HG03025 (cell line): ENCODE measurements at regions not wholly inside any gene's neighbourhood (a gene's known extent, or its start where the extent isn't known, plus 50 kb on each side); places are given as distances from the start of the nearest gene placed in this dataset.
A peak's percentile ranks its signal among the peaks of the same experiment; 100 is the strongest.
"Not testable (repeated sequence)": the region's sequence is repeated elsewhere in the genome, so short reads cannot be mapped to it uniquely, and the experiment has no call there.

ENCODE experiments used
- ATAC-seq: cut with Tn5 transposase; IDR thresholded peaks from one replicate; pipeline ENCODE4 v1.9.1; 2021; ENCODE audit warnings: mild to moderate bottlenecking, moderate library complexity; ENCODE audit not compliant: unreplicated experiment, low FRiP score

DNA sequence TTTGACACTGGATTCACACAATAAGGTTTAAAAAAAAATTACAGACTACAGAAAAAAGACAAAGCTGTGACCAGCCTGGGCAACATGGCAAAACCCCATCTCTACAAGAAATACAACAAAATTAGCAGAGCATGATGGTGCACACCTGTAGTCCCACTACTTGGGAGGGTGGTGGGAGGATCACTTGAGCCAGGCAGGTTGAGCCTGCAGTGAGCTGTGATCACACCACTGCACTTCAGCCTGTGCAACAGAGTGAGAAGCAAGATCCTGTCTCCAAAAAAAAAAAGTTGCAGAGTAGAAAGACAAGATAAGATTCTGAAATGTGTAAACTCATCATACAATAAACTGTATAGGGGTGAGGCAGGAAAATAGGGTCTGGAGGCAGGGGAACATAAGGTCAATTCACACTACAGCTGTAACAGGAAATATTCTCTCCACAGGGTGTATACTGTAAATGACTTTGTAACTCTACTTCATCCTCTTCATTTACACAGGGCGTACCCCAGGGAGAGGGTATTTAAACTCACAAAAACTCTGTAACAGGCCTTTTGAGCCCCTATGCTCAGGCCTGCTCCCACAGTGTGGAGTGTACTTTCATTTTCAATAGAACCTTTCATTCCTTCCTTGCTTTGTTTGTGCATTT, 112.6 kb upstream of the MAPK10 start:
- ATAC-seq: no peak

DNA sequence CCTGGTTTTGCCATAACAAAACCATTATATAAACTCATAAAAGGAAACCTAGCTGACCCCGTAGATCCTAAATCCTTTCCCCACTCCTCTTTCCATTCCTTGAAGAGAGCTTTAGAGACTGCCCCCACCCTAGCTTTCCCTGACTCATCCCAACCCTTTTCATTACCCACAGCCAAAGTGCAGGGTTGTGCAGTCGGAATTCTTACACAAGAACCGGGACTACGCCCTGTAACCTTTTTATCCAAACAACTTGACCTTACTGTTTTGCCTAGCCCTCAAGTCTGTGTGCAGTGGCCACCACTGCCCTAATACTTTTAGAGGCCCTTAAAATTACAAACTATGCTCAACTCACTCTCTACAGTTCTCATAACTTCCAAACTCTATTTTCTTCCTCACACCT, 116.0 kb upstream of the PTPN13 start:
- ATAC-seq: not testable (repeated sequence)

DNA sequence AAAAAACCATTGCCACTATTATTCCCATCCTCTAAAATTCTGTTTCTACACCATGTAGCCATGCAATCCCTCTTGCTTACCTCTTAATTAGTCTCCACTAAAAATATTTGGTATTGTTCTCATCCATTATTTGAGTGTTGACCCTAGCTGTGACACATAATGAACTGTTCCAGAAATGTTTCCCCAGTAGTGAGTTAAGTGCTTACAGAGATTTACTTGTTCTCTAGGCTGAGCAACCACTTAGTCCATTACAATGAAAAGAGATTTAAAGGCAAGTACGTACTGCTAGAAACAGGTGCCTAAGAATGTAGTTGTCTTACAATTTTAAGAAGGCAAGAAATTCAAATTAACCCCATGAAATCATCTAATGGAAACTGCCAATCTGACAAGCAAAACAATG, 112.7 kb upstream of the PTPN13 start:
- ATAC-seq: no peak

GRCh38 chr4:86482306-86483172, 111.6 kb upstream of the PTPN13 start:
- ATAC-seq: no peak

DNA sequence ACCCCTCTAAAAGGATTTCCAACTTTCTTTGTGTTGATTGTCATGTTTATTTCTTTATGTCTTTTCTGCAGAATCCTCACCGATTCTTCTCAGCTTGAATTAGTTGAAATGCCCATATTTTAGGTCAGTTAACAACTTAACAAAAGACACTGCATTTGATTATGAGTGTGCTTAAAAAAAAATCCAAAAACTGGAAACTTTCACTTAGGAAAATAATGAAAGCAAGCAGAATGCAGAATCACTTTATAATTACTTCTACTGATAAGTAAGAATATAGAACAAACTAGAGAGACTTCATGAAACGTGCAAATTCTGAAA, 111.0 kb upstream of the PTPN13 start:
- ATAC-seq: no peak

- no peak for ATAC-seq
These were observed 110.3 kb upstream of the PTPN13 start for GRCh38 chr4:86483773-86484172.

DNA sequence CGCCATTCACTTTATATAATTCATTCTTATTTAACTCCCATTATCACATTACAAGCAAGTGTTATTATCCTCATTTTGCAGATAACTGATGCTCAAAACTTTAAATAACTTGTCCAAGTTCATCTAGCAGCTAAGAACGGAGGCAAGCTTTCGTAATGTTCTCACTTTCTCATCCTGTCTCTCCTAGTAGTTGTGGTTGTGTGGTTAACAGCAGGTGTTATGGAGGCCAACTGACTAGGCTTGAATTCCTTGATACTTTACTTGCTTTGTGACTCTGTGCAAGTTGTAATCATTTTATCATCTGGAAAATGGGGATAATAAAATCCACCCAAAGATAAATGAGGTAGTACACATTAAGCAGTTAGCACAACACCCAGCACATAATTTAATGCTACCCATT, 109.9 kb upstream of the PTPN13 start:
- no peak for ATAC-seq

- no peak for ATAC-seq
These were observed 106.3 kb upstream of the PTPN13 start for GRCh38 chr4:86487738-86488348.

- ATAC-seq: no peak
These were observed 100.7 kb upstream of the PTPN13 start for GRCh38 chr4:86493460-86493859.

- ATAC-seq: no peak
These were observed 97.7 kb upstream of the PTPN13 start for GRCh38 chr4:86496094-86497080.

DNA sequence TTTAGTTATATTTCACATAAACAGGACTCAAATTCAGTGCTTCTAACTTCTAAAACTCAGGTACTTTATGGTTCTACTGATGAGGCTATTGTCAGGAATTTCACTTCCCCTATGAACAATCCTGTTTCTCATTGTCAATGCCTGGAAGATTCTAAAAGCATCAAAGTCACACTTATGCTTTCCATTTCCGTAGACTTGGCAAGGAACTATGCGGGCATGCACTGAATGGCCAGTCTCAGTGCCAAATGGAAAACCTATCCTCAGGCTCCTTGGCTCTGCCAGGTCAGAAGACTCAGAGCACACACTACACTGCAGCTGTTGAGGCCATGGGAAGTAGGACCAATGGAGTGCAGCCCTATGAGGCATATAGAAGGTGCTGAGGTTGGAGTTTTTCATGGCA, 97.0 kb upstream of the PTPN13 start:
- no peak for ATAC-seq

- peak; percentile 68 for ATAC-seq
These were observed 95.9 kb upstream of the PTPN13 start for GRCh38 chr4:86497980-86498862.

DNA sequence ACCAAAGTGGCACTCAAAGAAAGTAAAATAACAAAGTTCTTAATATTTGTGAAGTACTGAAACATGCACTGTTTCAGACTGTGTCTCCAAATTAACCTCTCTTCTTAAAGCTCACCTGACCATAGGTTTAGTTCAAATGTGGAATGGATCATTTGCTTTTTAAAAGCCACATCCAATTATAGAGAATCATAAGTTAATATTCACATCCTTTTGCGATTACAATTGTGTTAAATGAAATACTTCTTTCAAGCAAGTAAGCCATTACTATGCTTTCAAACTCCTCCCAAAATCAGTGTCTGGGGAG, 95.3 kb upstream of the PTPN13 start:
- no peak for ATAC-seq

DNA sequence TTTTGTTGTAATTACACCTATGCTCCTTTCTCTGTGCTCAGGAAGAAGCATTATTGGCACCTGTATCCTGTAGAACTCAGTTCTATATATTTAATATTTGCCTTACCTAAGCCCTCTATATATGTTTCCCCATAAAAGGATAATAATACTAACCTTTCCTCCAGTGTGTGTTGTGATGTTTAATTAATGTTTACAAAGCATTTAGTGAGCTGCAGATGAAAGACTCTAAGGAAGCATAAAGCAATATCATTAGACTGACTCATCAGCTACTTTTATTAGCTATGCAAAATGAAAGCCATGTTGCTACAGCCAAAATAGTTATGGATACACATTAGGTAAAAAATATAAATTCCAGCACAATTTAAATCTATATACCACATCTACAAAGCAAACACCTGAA, 93.6 kb upstream of the PTPN13 start:
- ATAC-seq: no peak

- no peak for ATAC-seq
These were observed 92.0 kb upstream of the PTPN13 start for GRCh38 chr4:86502081-86502480.

- ATAC-seq: no peak
These were observed 87.5 kb upstream of the PTPN13 start for GRCh38 chr4:86506591-86506990.

DNA sequence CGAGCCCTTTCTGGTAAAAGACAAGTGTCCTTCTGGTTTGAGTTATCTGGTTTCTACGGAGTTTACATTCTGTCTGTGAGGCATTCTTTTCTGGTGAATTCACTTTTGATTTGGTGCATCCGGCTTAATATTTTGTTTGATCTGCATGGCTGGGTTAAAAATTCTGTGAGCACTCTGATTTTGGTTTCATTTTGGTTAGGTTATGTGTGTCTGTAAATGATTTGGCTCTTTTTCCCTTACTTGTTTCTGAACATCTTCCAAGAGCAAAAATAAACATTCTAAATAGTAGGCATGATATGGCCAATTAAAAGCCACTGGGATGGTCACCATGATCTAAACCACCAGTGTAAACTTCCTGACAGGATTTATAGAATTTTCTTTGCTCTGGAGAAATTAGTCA, 85.7 kb upstream of the PTPN13 start:
- no peak for ATAC-seq

- no peak for ATAC-seq
These were observed 82.5 kb upstream of the PTPN13 start for GRCh38 chr4:86511590-86511989.

DNA sequence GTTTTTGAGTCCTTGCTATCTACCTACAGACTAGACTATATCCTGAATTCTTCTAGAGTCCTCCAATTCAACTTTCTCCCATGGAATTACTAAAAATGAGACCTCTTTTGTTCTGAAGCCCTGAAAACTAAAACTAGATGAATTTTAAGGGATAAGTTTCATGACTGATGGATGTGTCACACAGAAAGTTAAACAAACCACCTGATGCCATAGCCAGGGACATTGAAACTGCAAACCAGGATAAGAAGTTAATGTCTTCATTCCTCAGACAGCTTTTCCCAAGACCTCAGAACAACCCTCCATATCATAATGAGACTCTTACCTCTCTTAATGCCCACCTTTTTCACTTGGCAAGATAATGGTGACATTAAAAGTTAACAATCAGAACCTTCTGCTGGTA, 81.5 kb upstream of the PTPN13 start:
- ATAC-seq: no peak

GRCh38 chr4:86515963-86516362, 78.2 kb upstream of the PTPN13 start:
- ATAC-seq: not testable (repeated sequence)
